CD4-positive, alpha-beta T cell (primary cell): ENCODE measurements at regions not wholly inside any gene's neighbourhood (a gene's known extent, or its start where the extent isn't known, plus 50 kb on each side); places are given as distances from the start of the nearest gene placed in this dataset.

Experiments
- ATAC-seq: fragments of 200-7000 bp; cut with Tn5 transposase; one replicate; pipeline ENCODE4 v1.10.0; 2022; ENCODE audit warnings: mild to moderate bottlenecking; ENCODE audit not compliant: poor library complexity
- CTCF ChIA-PET: fragments of 350-600 bp; sonication (Branson Sonifier 250); formaldehyde crosslinking; loops from one replicate; lab custom pipeline; 2021; ENCODE audit warnings: antibody characterized with exemption, inconsistent platforms; lab: Charles Lee
- POLR2A ChIA-PET: fragments of 350-600 bp; sonication (Branson Sonifier 250); formaldehyde crosslinking; loops from one replicate; lab custom pipeline; 2021; ENCODE audit warnings: antibody characterized with exemption, inconsistent platforms; lab: Charles Lee
- DNase-seq, 14 experiments: peaks; one replicate each; pipeline ENCODE4 v3.0.0-alpha.2; 2013 to 2020; ENCODE audit warnings: mixed read lengths in 2 of 14
- H3K27ac ChIP-seq, 2 donors: one replicate each; pipeline versions ENCODE4 v1.5.1 to v1.7.0; 2013; ENCODE audit warnings: low read length in 2 of 2, low read depth in 1 of 2, mild to moderate bottlenecking in 1 of 2
- H3K27me3 ChIP-seq, 2 experiments: 1 replicate in 1 of 2; 2 replicates in 1 of 2; pipeline versions ENCODE4 v1.6.1 to v1.7.0; 2013; ENCODE audit warnings: low read length in 2 of 2, control low read depth in 1 of 2, mild to moderate bottlenecking in 1 of 2, moderate library complexity in 1 of 2; ENCODE audit not compliant: insufficient read depth in 2 of 2, control insufficient read depth in 1 of 2
- H3K36me3 ChIP-seq: one replicate; pipeline ENCODE4 v1.6.1; 2013; ENCODE audit warnings: low read length, control low read depth; ENCODE audit not compliant: insufficient read depth
- H3K4me1 ChIP-seq: one replicate; pipeline ENCODE4 v1.6.1; 2013; ENCODE audit warnings: low read length, control low read depth; ENCODE audit not compliant: insufficient read depth
- H3K4me3 ChIP-seq: one replicate; pipeline ENCODE4 v1.5.1; 2013; ENCODE audit warnings: mild to moderate bottlenecking, low read length, moderate library complexity
- H3K9me3 ChIP-seq, 2 experiments: 1 replicate in 1 of 2; 2 replicates in 1 of 2; pipeline versions ENCODE4 v1.6.1 to v1.7.0; 2013; ENCODE audit warnings: low read length in 2 of 2, mild to moderate bottlenecking in 2 of 2, control low read depth in 1 of 2, moderate library complexity in 1 of 2; ENCODE audit not compliant: control insufficient read depth in 1 of 2, insufficient read depth in 1 of 2
- H3K27ac Mint-ChIP-seq: one replicate; pipeline ENCODE4 v1.8.0; 2020; ENCODE audit warnings: mixed read lengths
- H3K27me3 Mint-ChIP-seq: one replicate; pipeline ENCODE4 v1.8.0; 2021; ENCODE audit warnings: mixed read lengths
- H3K36me3 Mint-ChIP-seq: one replicate; pipeline ENCODE4 v1.8.0; 2021; ENCODE audit warnings: low read depth, mixed read lengths
- H3K4me1 Mint-ChIP-seq: one replicate; pipeline ENCODE4 v1.8.0; 2021; ENCODE audit warnings: low read depth, mixed read lengths
- H3K4me3 Mint-ChIP-seq: one replicate; pipeline ENCODE4 v1.8.0; 2020; ENCODE audit warnings: mild to moderate bottlenecking, mixed read lengths
- H3K9me3 Mint-ChIP-seq: one replicate; pipeline ENCODE4 v1.8.0; 2020; ENCODE audit warnings: mixed read lengths
- CTCF ChIP-seq: fragments of 200-600 bp; IDR thresholded peaks from one replicate; pipeline ENCODE4 v1.8.0; 2022; ENCODE audit warnings: antibody characterized with exemption, mild to moderate bottlenecking
- intact Hi-C, 2 experiments: fragments of 100-400 bp; cut with DNase I in 1 of 2; cut with micrococcal nuclease in 1 of 2; formaldehyde crosslinking; loops; one replicate each; pipeline versions ENCODE4 v1.15.1 to v1.9.0; 2023 to 2025; cut with DNase I, micrococcal nuclease

GRCh38 chr17:79280010-79280409 is 205.4 kb downstream of the ENGASE start:
- TF ChIP-seq CTCF = no peak
- CTCF ChIA-PET = no interaction called here
- DNase-seq = no peak
- Mint-ChIP-seq H3K9me3 (no peaks in the 10 kb centered on the region), H3K36me3 (no peaks in the 10 kb centered on the region), H3K27ac (no peak overlapping the region), H3K4me1 (no peaks in the 10 kb centered on the region), H3K27me3 (peaks cover 13% of the 10 kb centered on the region), H3K4me3 (no peak overlapping the region)
- intact Hi-C loops = no loop called here
- no peak for ATAC-seq
- Histone ChIP-seq H3K27me3 (peaks cover 0 to 3% of the 10 kb centered on the region in 2 experiments), H3K4me1 (no peaks in the 10 kb centered on the region), H3K4me3 (no peak overlapping the region), H3K36me3 (no peaks in the 10 kb centered on the region), H3K9me3 (no peaks in the 10 kb centered on the region), H3K27ac (no peak overlapping the region)
- POLR2A ChIA-PET = no interaction called here

DNA sequence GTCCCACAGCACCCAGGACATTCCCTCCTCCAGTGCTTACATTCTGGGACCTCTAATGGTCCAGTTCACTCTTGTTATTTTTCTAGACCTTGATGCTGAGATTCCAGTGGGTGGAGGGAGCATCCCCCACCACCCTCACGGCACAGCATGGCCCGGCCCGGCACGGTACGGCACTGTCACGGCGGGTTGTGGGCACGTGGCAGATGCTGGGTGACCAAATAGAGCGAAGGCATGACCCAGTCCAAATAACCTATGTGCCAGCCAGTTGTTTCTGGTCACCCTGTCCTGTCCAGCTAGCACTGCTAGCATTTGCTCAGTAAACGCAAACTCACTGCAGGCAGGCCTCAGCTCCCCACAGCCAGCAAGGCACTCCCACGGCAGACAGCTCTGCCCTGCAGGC is 204.7 kb downstream of the ENGASE start:
- Histone ChIP-seq H3K27me3 (peaks cover under 1 to 3% of the 10 kb centered on the region in 2 experiments), H3K4me1 (no peaks in the 10 kb centered on the region), H3K27ac (no peak overlapping the region), H3K9me3 (no peaks in the 10 kb centered on the region), H3K36me3 (no peaks in the 10 kb centered on the region), H3K4me3 (no peak overlapping the region)
- Mint-ChIP-seq H3K9me3 (no peaks in the 10 kb centered on the region), H3K27me3 (peaks cover 13% of the 10 kb centered on the region), H3K4me1 (no peaks in the 10 kb centered on the region), H3K27ac (no peak overlapping the region), H3K36me3 (no peaks in the 10 kb centered on the region), H3K4me3 (no peak overlapping the region)
- no peak for DNase-seq
- ChIA-PET CTCF (no interaction called here), POLR2A (no interaction called here)
- no peak for TF ChIP-seq CTCF
- ATAC-seq = no peak
- intact Hi-C loops = no loop called here

GRCh38 chr17:79276821-79277220 is 202.2 kb downstream of the ENGASE start:
- Mint-ChIP-seq H3K27me3 (peaks cover 12% of the 10 kb centered on the region), H3K9me3 (no peaks in the 10 kb centered on the region), H3K36me3 (no peaks in the 10 kb centered on the region), H3K27ac (no peak overlapping the region), H3K4me3 (no peak overlapping the region), H3K4me1 (no peaks in the 10 kb centered on the region)
- DNase-seq = no peak
- Histone ChIP-seq H3K4me1 (no peaks in the 10 kb centered on the region), H3K9me3 (no peaks in the 10 kb centered on the region), H3K36me3 (no peaks in the 10 kb centered on the region), H3K27ac (no peak overlapping the region), H3K27me3 (peaks cover 2 to 10% of the 10 kb centered on the region in 2 experiments), H3K4me3 (no peak overlapping the region)
- ChIA-PET CTCF (no interaction called here), POLR2A (no interaction called here)
- no peak for TF ChIP-seq CTCF
- no peak for ATAC-seq
- intact Hi-C loops = no loop called here
